Vagina (tissue), 2 donors: ENCODE measurements at regions not wholly inside any gene's neighbourhood (a gene's known extent, or its start where the extent isn't known, plus 50 kb on each side); places are given as distances from the start of the nearest gene placed in this dataset.

ENCODE experiments used
- CTCF ChIP-seq, 3 experiments: fragments of 450-650 bp in 2 of 3; fragments of 200-600 bp in 1 of 3; sonication (generic) in 1 of 3; IDR thresholded peaks; one replicate each; pipeline ENCODE4 v1.5.1; 2017 to 2019; ENCODE audit warnings: antibody characterized with exemption in 3 of 3, mild to moderate bottlenecking in 2 of 3, moderate library complexity in 2 of 3
- POLR2A ChIP-seq, 2 donors: fragments of 450-650 bp; IDR thresholded peaks; one replicate each; pipeline ENCODE4 v1.6.1; 2017; ENCODE audit warnings: antibody characterized with exemption in 2 of 2, mild to moderate bottlenecking in 2 of 2, moderate library complexity in 2 of 2

- no peak for TF ChIP-seq CTCF (IDR thresholded peaks at IDR 0.05)
- TF ChIP-seq POLR2A (IDR thresholded peaks at IDR 0.05): no peak
Measured at GRCh38 chr1:80966266-80966665, 834.5 kb upstream of the ADGRL2 start.
